ENCODE measurements at regions not wholly inside any gene's neighbourhood (a gene's known extent, or its start where the extent isn't known, plus 50 kb on each side); places are given as distances from the start of the nearest gene placed in this dataset.
A peak's percentile ranks its signal among the peaks of the same experiment; 100 is the strongest.

- H3K9me3 ChIP-seq (ENCODE audit: low read length) = no peaks in the 10 kb centered on the region
- Mint-ChIP-seq H3K9me3 (peaks cover 0 to 3% (median 0%) of the 10 kb centered on the region in 5 donors), H3K27me3 (peaks cover 15 to 38% of the 10 kb centered on the region in 2 donors), H3K4me3 (no peak overlapping the region), H3K4me1 (no peaks in the 10 kb centered on the region), H3K27ac (no peak overlapping the region), H3K36me3 (no peaks in the 10 kb centered on the region)
- no peak overlapping the region for H3K27ac ChIP-seq (ENCODE audit: low read depth, low read length)
- no peak overlapping the region for H3K4me3 ChIP-seq (ENCODE audit: low read length)
- H3K4me1 ChIP-seq (ENCODE audit: insufficient read depth, low read length) = no peaks in the 10 kb centered on the region
- DNase-seq = no peak
- POLR2A ChIA-PET = no interaction called here
- CTCF ChIA-PET = no interaction called here
- no peaks in the 10 kb centered on the region for H3K27me3 ChIP-seq (ENCODE audit: insufficient read depth, low read length, poor library complexity, severe bottlenecking)
- no peaks in the 10 kb centered on the region for H3K36me3 ChIP-seq (ENCODE audit: insufficient read depth, low read length)
Observed at GRCh38 chr6:169324086-169324485, 70.4 kb upstream of the THBS2 start.

GRCh38 chr6:169323221-169323620 is 69.6 kb upstream of the THBS2 start:
- Histone ChIP-seq H3K36me3 (ENCODE audit: insufficient read depth, low read length) (no peaks in the 10 kb centered on the region), H3K9me3 (ENCODE audit: low read length) (no peaks in the 10 kb centered on the region), H3K27ac (ENCODE audit: low read depth, low read length) (no peak overlapping the region), H3K4me3 (ENCODE audit: low read length) (no peak overlapping the region), H3K4me1 (ENCODE audit: insufficient read depth, low read length) (no peaks in the 10 kb centered on the region), H3K27me3 (ENCODE audit: insufficient read depth, low read length, poor library complexity, severe bottlenecking) (no peaks in the 10 kb centered on the region)
- H3K9me3 Mint-ChIP-seq = peaks cover 0 to 3% (median 0%) of the 10 kb centered on the region in 5 donors
- CTCF ChIA-PET = no interaction called here
- H3K27me3 Mint-ChIP-seq = peaks cover 15 to 42% of the 10 kb centered on the region in 2 donors
- H3K4me3 Mint-ChIP-seq = no peak overlapping the region
- no peak overlapping the region for H3K27ac Mint-ChIP-seq
- H3K36me3 Mint-ChIP-seq = no peaks in the 10 kb centered on the region
- POLR2A ChIA-PET = no interaction called here
- no peak for DNase-seq
- H3K4me1 Mint-ChIP-seq = no peaks in the 10 kb centered on the region

- POLR2A ChIA-PET = no interaction called here
- Mint-ChIP-seq H3K9me3 (peaks cover 0 to 3% (median 0%) of the 10 kb centered on the region in 5 donors), H3K27me3 (peaks cover 13 to 37% of the 10 kb centered on the region in 2 donors), H3K4me1 (no peaks in the 10 kb centered on the region), H3K27ac (no peak overlapping the region), H3K36me3 (no peaks in the 10 kb centered on the region), H3K4me3 (no peak overlapping the region)
- H3K9me3 ChIP-seq (ENCODE audit: low read length) = no peaks in the 10 kb centered on the region
- no peaks in the 10 kb centered on the region for H3K27me3 ChIP-seq (ENCODE audit: insufficient read depth, low read length, poor library complexity, severe bottlenecking)
- CTCF ChIA-PET = no interaction called here
- H3K4me1 ChIP-seq (ENCODE audit: insufficient read depth, low read length) = no peaks in the 10 kb centered on the region
- DNase-seq = no peak
- no peaks in the 10 kb centered on the region for H3K36me3 ChIP-seq (ENCODE audit: insufficient read depth, low read length)
- no peak overlapping the region for H3K27ac ChIP-seq (ENCODE audit: low read depth, low read length)
- H3K4me3 ChIP-seq (ENCODE audit: low read length) = no peak overlapping the region
Observed at GRCh38 chr6:169321546-169321945, 67.9 kb upstream of the THBS2 start.

- Histone ChIP-seq H3K4me1 (ENCODE audit: insufficient read depth, low read length) (no peaks in the 10 kb centered on the region), H3K27me3 (ENCODE audit: insufficient read depth, low read length, poor library complexity, severe bottlenecking) (no peaks in the 10 kb centered on the region), H3K27ac (ENCODE audit: low read depth, low read length) (no peak overlapping the region), H3K36me3 (ENCODE audit: insufficient read depth, low read length) (no peaks in the 10 kb centered on the region), H3K4me3 (ENCODE audit: low read length) (no peak overlapping the region), H3K9me3 (ENCODE audit: low read length) (no peaks in the 10 kb centered on the region)
- ChIA-PET CTCF (interaction anchor here (0.6 kb wide), 1 partner anchor 11 kb away, joined by 3 read pairs; no protein-coding TSS in a partner anchor), POLR2A (interaction anchor here (0.5 kb wide), 1 partner anchor 71 kb away, joined by 4 read pairs; no protein-coding TSS in a partner anchor)
- DNase-seq = no peak
- Mint-ChIP-seq H3K9me3 (peaks cover 0 to 3% (median 0%) of the 10 kb centered on the region in 5 donors), H3K4me1 (no peaks in the 10 kb centered on the region), H3K4me3 (no peak overlapping the region), H3K27me3 (peaks cover 7 to 33% of the 10 kb centered on the region in 2 donors), H3K36me3 (no peaks in the 10 kb centered on the region), H3K27ac (no peak overlapping the region)
Observed at GRCh38 chr6:169320013-169320412, 66.4 kb upstream of the THBS2 start.

GRCh38 chr6:169317441-169318202 is 64.0 kb upstream of the THBS2 start:
- Mint-ChIP-seq H3K27me3 (peaks cover 4 to 26% of the 10 kb centered on the region in 2 donors), H3K9me3 (peaks cover 0 to 3% (median 0%) of the 10 kb centered on the region in 5 donors), H3K4me3 (no peak overlapping the region), H3K27ac (peak overlapping the region in 1 of 8 donors; percentile 38), H3K36me3 (no peaks in the 10 kb centered on the region), H3K4me1 (no peaks in the 10 kb centered on the region)
- Histone ChIP-seq H3K9me3 (ENCODE audit: low read length) (no peaks in the 10 kb centered on the region), H3K4me3 (ENCODE audit: low read length) (no peak overlapping the region), H3K27ac (ENCODE audit: low read depth, low read length) (no peak overlapping the region), H3K36me3 (ENCODE audit: insufficient read depth, low read length) (no peaks in the 10 kb centered on the region), H3K27me3 (ENCODE audit: insufficient read depth, low read length, poor library complexity, severe bottlenecking) (no peaks in the 10 kb centered on the region), H3K4me1 (ENCODE audit: insufficient read depth, low read length) (no peaks in the 10 kb centered on the region)
- CTCF ChIA-PET = no interaction called here
- DNase-seq = no peak
- POLR2A ChIA-PET = no interaction called here

GRCh38 chr6:169316651-169317050 is 63.0 kb upstream of the THBS2 start:
- H3K36me3 Mint-ChIP-seq = no peaks in the 10 kb centered on the region
- CTCF ChIA-PET = no interaction called here

GRCh38 chr6:169315830-169316614 is 62.4 kb upstream of the THBS2 start:
- no peak overlapping the region for H3K4me3 ChIP-seq (ENCODE audit: low read length)
- no peak overlapping the region for H3K27ac ChIP-seq (ENCODE audit: low read depth, low read length)
- H3K36me3 ChIP-seq (ENCODE audit: insufficient read depth, low read length) = no peaks in the 10 kb centered on the region
- no peaks in the 10 kb centered on the region for H3K27me3 ChIP-seq (ENCODE audit: insufficient read depth, low read length, poor library complexity, severe bottlenecking)
- H3K4me1 ChIP-seq (ENCODE audit: insufficient read depth, low read length) = no peaks in the 10 kb centered on the region
- no peak for DNase-seq
- H3K4me3 Mint-ChIP-seq = no peak overlapping the region
- ChIA-PET POLR2A (no interaction called here), CTCF (no interaction called here)
- no peaks in the 10 kb centered on the region for H3K4me1 Mint-ChIP-seq
- no peaks in the 10 kb centered on the region for H3K9me3 ChIP-seq (ENCODE audit: low read length)
- H3K27ac Mint-ChIP-seq = no peak overlapping the region
- peaks cover 0 to 3% (median 0%) of the 10 kb centered on the region in 5 donors for H3K9me3 Mint-ChIP-seq
- no peaks in the 10 kb centered on the region for H3K36me3 Mint-ChIP-seq
- H3K27me3 Mint-ChIP-seq = peaks cover 4 to 15% of the 10 kb centered on the region in 2 donors

More at GRCh38 chr6:169316651-169317050, 63.0 kb upstream of the THBS2 start:
- Histone ChIP-seq H3K4me1 (ENCODE audit: insufficient read depth, low read length) (no peaks in the 10 kb centered on the region), H3K27me3 (ENCODE audit: insufficient read depth, low read length, poor library complexity, severe bottlenecking) (no peaks in the 10 kb centered on the region), H3K27ac (ENCODE audit: low read depth, low read length) (no peak overlapping the region), H3K9me3 (ENCODE audit: low read length) (no peaks in the 10 kb centered on the region), H3K36me3 (ENCODE audit: insufficient read depth, low read length) (no peaks in the 10 kb centered on the region), H3K4me3 (ENCODE audit: low read length) (no peak overlapping the region)
- POLR2A ChIA-PET = no interaction called here
- no peaks in the 10 kb centered on the region for H3K4me1 Mint-ChIP-seq
- peaks cover 0 to 3% (median 0%) of the 10 kb centered on the region in 5 donors for H3K9me3 Mint-ChIP-seq
- H3K27ac Mint-ChIP-seq = no peak overlapping the region
- H3K27me3 Mint-ChIP-seq = peaks cover 6 to 22% of the 10 kb centered on the region in 2 donors
- H3K4me3 Mint-ChIP-seq = no peak overlapping the region
- no peak for DNase-seq

- H3K9me3 ChIP-seq (ENCODE audit: low read length) = no peaks in the 10 kb centered on the region
- H3K36me3 ChIP-seq (ENCODE audit: insufficient read depth, low read length) = no peaks in the 10 kb centered on the region
- Mint-ChIP-seq H3K27me3 (peaks cover 4 to 5% of the 10 kb centered on the region in 2 donors), H3K4me1 (no peaks in the 10 kb centered on the region), H3K4me3 (no peak overlapping the region), H3K27ac (no peak overlapping the region), H3K36me3 (no peaks in the 10 kb centered on the region), H3K9me3 (no peaks in the 10 kb centered on the region)
- no peak overlapping the region for H3K4me3 ChIP-seq (ENCODE audit: low read length)
- no peaks in the 10 kb centered on the region for H3K27me3 ChIP-seq (ENCODE audit: insufficient read depth, low read length, poor library complexity, severe bottlenecking)
- ChIA-PET POLR2A (no interaction called here), CTCF (no interaction called here)
- H3K4me1 ChIP-seq (ENCODE audit: insufficient read depth, low read length) = no peaks in the 10 kb centered on the region
- DNase-seq = no peak
- H3K27ac ChIP-seq (ENCODE audit: low read depth, low read length) = no peak overlapping the region
Observed at GRCh38 chr6:169313347-169314010, 59.8 kb upstream of the THBS2 start.

Measured in CD8-positive, alpha-beta memory T cell (primary cell).